ENCODE measurements at regions not wholly inside any gene's neighbourhood (a gene's known extent, or its start where the extent isn't known, plus 50 kb on each side); places are given as distances from the start of the nearest gene placed in this dataset.

GRCh38 chr4:65893957-65894755, 223.9 kb upstream of the EPHA5 start:
- ATAC-seq (no peak), DNase-seq (ENCODE audit: low read depth, low spot score) (no peak)
- H3K27ac ChIP-seq (ENCODE audit: low read length) = no peak overlapping the region
- no TSS peak for BruUV-seq (replicated peaks)
- intact Hi-C loops (cut with micrococcal nuclease; ENCODE audit: unreplicated experiment) (no loop called here), in situ Hi-C loops (cut with HindIII; ENCODE audit: low pct_unique_long_range_greater_than_20kb, low sequenced_read_pairs) (no loop called here)
- TF ChIP-seq SIN3A (IDR thresholded peaks at IDR 0.05; ENCODE audit: borderline replicate concordance, insufficient read depth, low read depth, low read length) (no peak), TCF7L2 (IDR thresholded peaks at IDR 0.05; ENCODE audit: low read depth, low read length) (no peak)
- no peak overlapping the region for H3K4me3 ChIP-seq (ENCODE audit: low read depth in 2 of 2, low read length in 2 of 2)
- H3K9me3 ChIP-seq (ENCODE audit: control insufficient read depth, insufficient read depth, low read depth, low read length) = no peaks in the 10 kb centered on the region
- no peaks in the 10 kb centered on the region for H3K27me3 ChIP-seq (ENCODE audit: control insufficient read depth, insufficient read depth, low read length)
- H3K36me3 ChIP-seq (ENCODE audit: control insufficient read depth, insufficient read depth, low read length) = no peaks in the 10 kb centered on the region
- no peaks in the 10 kb centered on the region for H3K4me1 ChIP-seq (ENCODE audit: control insufficient read depth, insufficient read depth, low read length)
- ChIA-PET POLR2A (no interaction called here), CTCF (no interaction called here)

GRCh38 chr4:65893271-65893670, 223.0 kb upstream of the EPHA5 start:
- Histone ChIP-seq H3K4me3 (ENCODE audit: low read depth in 2 of 2, low read length in 2 of 2) (no peak overlapping the region), H3K27ac (ENCODE audit: low read length) (no peak overlapping the region), H3K27me3 (ENCODE audit: control insufficient read depth, insufficient read depth, low read length) (no peaks in the 10 kb centered on the region), H3K9me3 (ENCODE audit: control insufficient read depth, insufficient read depth, low read depth, low read length) (no peaks in the 10 kb centered on the region), H3K4me1 (ENCODE audit: control insufficient read depth, insufficient read depth, low read length) (no peaks in the 10 kb centered on the region), H3K36me3 (ENCODE audit: control insufficient read depth, insufficient read depth, low read length) (no peaks in the 10 kb centered on the region)
- DNase-seq (ENCODE audit: low read depth, low spot score) (no peak), ATAC-seq (no peak)
- ChIA-PET CTCF (no interaction called here), POLR2A (no interaction called here)
- in situ Hi-C loops (cut with HindIII; ENCODE audit: low pct_unique_long_range_greater_than_20kb, low sequenced_read_pairs) (no loop called here), intact Hi-C loops (cut with micrococcal nuclease; ENCODE audit: unreplicated experiment) (no loop called here)
- TF ChIP-seq SIN3A (IDR thresholded peaks at IDR 0.05; ENCODE audit: borderline replicate concordance, insufficient read depth, low read depth, low read length) = no peak
- no peak for TF ChIP-seq POLR2AphosphoS5 (IDR thresholded peaks at IDR 0.05; ENCODE audit: low read depth, low read length)
- TF ChIP-seq REST (IDR thresholded peaks at IDR 0.05; ENCODE audit: insufficient read depth in 1 of 2, low read depth in 2 of 2, low read length in 1 of 2) = no peak
- TF ChIP-seq CTCF (IDR thresholded peaks at IDR 0.05) = no peak
- no peak for TF ChIP-seq TCF7L2 (IDR thresholded peaks at IDR 0.05; ENCODE audit: low read depth, low read length)
- no TSS peak for BruUV-seq (replicated peaks)

GRCh38 chr4:65880594-65880993, 210.3 kb upstream of the EPHA5 start:
- DNase-seq (ENCODE audit: low read depth, low spot score) (no peak), ATAC-seq (no peak)
- Histone ChIP-seq H3K9me3 (ENCODE audit: control insufficient read depth, insufficient read depth, low read depth, low read length) (no peaks in the 10 kb centered on the region), H3K4me3 (ENCODE audit: low read depth in 2 of 2, low read length in 2 of 2) (no peak overlapping the region), H3K36me3 (ENCODE audit: control insufficient read depth, insufficient read depth, low read length) (no peaks in the 10 kb centered on the region), H3K27me3 (ENCODE audit: control insufficient read depth, insufficient read depth, low read length) (no peaks in the 10 kb centered on the region), H3K27ac (ENCODE audit: low read length) (no peak overlapping the region), H3K4me1 (ENCODE audit: control insufficient read depth, insufficient read depth, low read length) (no peaks in the 10 kb centered on the region)
- CTCF ChIA-PET = no interaction called here
- TF ChIP-seq CTCF (IDR thresholded peaks at IDR 0.05) (no peak), SIN3A (IDR thresholded peaks at IDR 0.05; ENCODE audit: borderline replicate concordance, insufficient read depth, low read depth, low read length) (no peak), TCF7L2 (IDR thresholded peaks at IDR 0.05; ENCODE audit: low read depth, low read length) (no peak), REST (IDR thresholded peaks at IDR 0.05; ENCODE audit: insufficient read depth in 1 of 2, low read depth in 2 of 2, low read length in 1 of 2) (no peak), POLR2AphosphoS5 (IDR thresholded peaks at IDR 0.05; ENCODE audit: low read depth, low read length) (no peak)
- intact Hi-C loops (cut with micrococcal nuclease; ENCODE audit: unreplicated experiment) = no loop called here
- no TSS peak for BruUV-seq (replicated peaks)
- POLR2A ChIA-PET = no interaction called here
- in situ Hi-C loops (cut with HindIII; ENCODE audit: low pct_unique_long_range_greater_than_20kb, low sequenced_read_pairs) = no loop called here

Data from Panc1 (cell line).